SIG-M5 treated with dmso at 0.1 percent for 504 hours (cell line): ENCODE measurements at regions not wholly inside any gene's neighbourhood (a gene's known extent, or its start where the extent isn't known, plus 50 kb on each side); places are given as distances from the start of the nearest gene placed in this dataset.
"Not testable (repeated sequence)": the region's sequence is repeated elsewhere in the genome, so short reads cannot be mapped to it uniquely, and the experiment has no call there.

Source experiments
- DNase-seq: peaks from one replicate; lab custom pipeline; 2025; ENCODE audit not compliant: unreplicated experiment; lab: John Stamatoyannopoulos, UW

- DNase-seq: no peak
Measured at GRCh38 chr11:81990659-81991443, 742.8 kb downstream of the FAM181B start.

- DNase-seq: no peak
Measured at GRCh38 chr11:81989093-81989492, 744.6 kb downstream of the FAM181B start.

GRCh38 chr11:81987829-81988472 lies 745.7 kb downstream of the FAM181B start:
- no peak for DNase-seq

GRCh38 chr11:81986556-81987161 lies 747.0 kb downstream of the FAM181B start:
- DNase-seq: no peak

GRCh38 chr11:81979448-81979847 lies 754.2 kb downstream of the FAM181B start:
- no peak for DNase-seq

- DNase-seq: no peak
Measured at GRCh38 chr11:81975261-81975900, 758.3 kb downstream of the FAM181B start.

GRCh38 chr11:81970886-81971285 lies 762.8 kb downstream of the FAM181B start:
- no peak for DNase-seq

- no peak for DNase-seq
Measured at GRCh38 chr11:81967242-81967641, 766.4 kb downstream of the FAM181B start.

GRCh38 chr11:81966340-81966739 lies 767.3 kb downstream of the FAM181B start:
- DNase-seq: no peak

GRCh38 chr11:81963018-81963417 lies 770.6 kb downstream of the FAM181B start:
- no peak for DNase-seq

- no peak for DNase-seq
Measured at GRCh38 chr11:81960443-81960842, 773.2 kb downstream of the FAM181B start.

GRCh38 chr11:81959341-81959740 lies 774.3 kb downstream of the FAM181B start:
- DNase-seq: no peak

- DNase-seq: not testable (repeated sequence)
Measured at GRCh38 chr11:81954301-81954700, 779.4 kb downstream of the FAM181B start.

GRCh38 chr11:81946831-81947230 lies 786.8 kb downstream of the FAM181B start:
- DNase-seq: no peak

GRCh38 chr11:81942646-81943045 lies 791.0 kb downstream of the FAM181B start:
- DNase-seq: no peak

- DNase-seq: no peak
Measured at GRCh38 chr11:81941998-81942397, 791.7 kb downstream of the FAM181B start.

GRCh38 chr11:81932303-81932702 lies 801.4 kb downstream of the FAM181B start:
- no peak for DNase-seq

GRCh38 chr11:81920205-81920604 lies 813.5 kb downstream of the FAM181B start:
- no peak for DNase-seq

GRCh38 chr11:81916451-81916850 lies 817.2 kb downstream of the FAM181B start:
- no peak for DNase-seq

- DNase-seq: no peak
Measured at GRCh38 chr11:81915045-81915444, 818.6 kb downstream of the FAM181B start.

GRCh38 chr11:81913793-81914192 lies 819.9 kb downstream of the FAM181B start:
- no peak for DNase-seq

GRCh38 chr11:81907996-81908395 lies 825.7 kb downstream of the FAM181B start:
- DNase-seq: no peak
